BE2C (cell line): ENCODE measurements at regions not wholly inside any gene's neighbourhood (a gene's known extent, or its start where the extent isn't known, plus 50 kb on each side); places are given as distances from the start of the nearest gene placed in this dataset.

ENCODE experiments used
- DNase-seq: peaks from one replicate; pipeline ENCODE4 v3.0.0-alpha.2; 2020
- H3K27me3 ChIP-seq: fragments of 250-450 bp; sonication (Bioruptor Pico); 2 replicates; pipeline ENCODE4 v1.5.1; 2020; ENCODE audit warnings: mild to moderate bottlenecking
- H3K36me3 ChIP-seq: fragments of 250-450 bp; sonication (Bioruptor Pico); 2 replicates; pipeline ENCODE4 v1.5.1; 2020; ENCODE audit warnings: mild to moderate bottlenecking
- H3K4me1 ChIP-seq: fragments of 250-450 bp; sonication (Bioruptor Pico); 2 replicates; pipeline ENCODE4 v1.5.1; 2020
- H3K4me3 ChIP-seq: 2 replicates; pipeline ENCODE4 v1.5.1; 2011; ENCODE audit warnings: low read depth, low read length
- H3K9me3 ChIP-seq: fragments of 250-450 bp; sonication (Bioruptor Pico); 2 replicates; pipeline ENCODE4 v1.5.1; 2020
- TF ChIP-seq, protein P1 (sequence below): IDR thresholded peaks from 2 replicates; pipeline ENCODE4 v1.5.1; 2012; ENCODE audit warnings: mild to moderate bottlenecking, low read depth, low read length

DNA sequence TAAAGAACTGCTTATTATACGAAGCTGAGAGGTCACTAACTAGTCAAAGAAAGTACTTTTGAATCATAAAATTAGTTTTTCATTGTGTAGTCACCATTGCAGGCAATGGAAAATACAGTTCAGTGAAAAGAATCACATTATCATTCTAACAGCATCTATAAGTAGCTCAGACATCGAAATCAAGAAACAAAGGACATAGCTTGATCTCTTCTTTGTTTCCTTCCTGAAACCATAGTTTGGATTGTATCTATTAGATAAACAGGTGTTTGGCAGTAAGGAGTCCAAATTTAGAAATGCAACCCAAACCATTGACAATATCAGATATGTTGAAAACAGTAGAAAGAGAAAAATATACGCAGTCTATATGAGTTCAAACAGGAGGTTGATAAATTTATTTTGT is 697.3 kb downstream of the TFAP2A start:
- Histone ChIP-seq H3K36me3 (no peaks in the 10 kb centered on the region), H3K4me1 (no peaks in the 10 kb centered on the region), H3K9me3 (no peaks in the 10 kb centered on the region), H3K4me3 (no peak overlapping the region), H3K27me3 (no peaks in the 10 kb centered on the region)
- TF ChIP-seq, protein P1, sequence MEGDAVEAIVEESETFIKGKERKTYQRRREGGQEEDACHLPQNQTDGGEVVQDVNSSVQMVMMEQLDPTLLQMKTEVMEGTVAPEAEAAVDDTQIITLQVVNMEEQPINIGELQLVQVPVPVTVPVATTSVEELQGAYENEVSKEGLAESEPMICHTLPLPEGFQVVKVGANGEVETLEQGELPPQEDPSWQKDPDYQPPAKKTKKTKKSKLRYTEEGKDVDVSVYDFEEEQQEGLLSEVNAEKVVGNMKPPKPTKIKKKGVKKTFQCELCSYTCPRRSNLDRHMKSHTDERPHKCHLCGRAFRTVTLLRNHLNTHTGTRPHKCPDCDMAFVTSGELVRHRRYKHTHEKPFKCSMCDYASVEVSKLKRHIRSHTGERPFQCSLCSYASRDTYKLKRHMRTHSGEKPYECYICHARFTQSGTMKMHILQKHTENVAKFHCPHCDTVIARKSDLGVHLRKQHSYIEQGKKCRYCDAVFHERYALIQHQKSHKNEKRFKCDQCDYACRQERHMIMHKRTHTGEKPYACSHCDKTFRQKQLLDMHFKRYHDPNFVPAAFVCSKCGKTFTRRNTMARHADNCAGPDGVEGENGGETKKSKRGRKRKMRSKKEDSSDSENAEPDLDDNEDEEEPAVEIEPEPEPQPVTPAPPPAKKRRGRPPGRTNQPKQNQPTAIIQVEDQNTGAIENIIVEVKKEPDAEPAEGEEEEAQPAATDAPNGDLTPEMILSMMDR: no peak
- no peak for DNase-seq

DNA sequence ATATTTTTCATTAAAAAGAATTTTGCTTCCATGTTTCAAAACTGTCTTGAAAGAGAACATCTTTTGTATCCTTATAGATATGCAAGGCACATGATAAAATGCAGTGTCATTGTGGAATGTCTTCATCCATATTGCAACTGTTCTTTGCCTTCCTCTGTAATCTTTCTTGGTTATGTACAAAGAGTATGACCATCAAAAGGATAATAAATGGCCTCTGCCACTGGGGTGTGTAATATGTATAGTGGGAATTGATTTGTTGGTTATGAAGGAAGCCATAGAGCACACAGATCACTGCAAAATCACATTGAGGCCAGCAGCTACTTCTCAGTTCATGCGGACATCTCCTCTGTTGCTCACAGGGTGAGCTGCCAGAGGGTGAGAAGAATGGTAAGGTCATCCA is 703.5 kb downstream of the TFAP2A start:
- Histone ChIP-seq H3K27me3 (no peaks in the 10 kb centered on the region), H3K9me3 (no peaks in the 10 kb centered on the region), H3K4me1 (no peaks in the 10 kb centered on the region), H3K36me3 (no peaks in the 10 kb centered on the region), H3K4me3 (no peak overlapping the region)
- TF ChIP-seq, protein P1: no peak
- no peak for DNase-seq

DNA sequence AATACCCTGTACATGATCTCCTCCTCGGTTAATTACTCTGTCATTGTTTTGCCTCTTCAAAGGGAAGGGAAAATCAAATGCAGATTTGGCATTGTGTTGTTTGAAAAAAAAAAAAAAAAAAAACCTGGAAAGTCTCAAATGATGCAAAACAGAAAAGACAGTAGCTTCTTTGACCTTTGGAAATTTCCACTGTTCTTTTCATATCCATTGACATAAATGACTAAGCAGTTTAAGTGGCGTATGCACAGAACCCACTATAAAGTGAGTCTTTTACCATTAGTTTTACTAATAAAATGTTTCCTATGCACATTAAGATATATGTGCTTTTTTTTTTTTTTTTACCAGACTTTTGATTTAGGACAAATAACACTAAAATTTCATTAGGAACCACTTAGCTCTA is 704.3 kb downstream of the TFAP2A start:
- Histone ChIP-seq H3K4me1 (no peaks in the 10 kb centered on the region), H3K36me3 (no peaks in the 10 kb centered on the region), H3K9me3 (no peaks in the 10 kb centered on the region), H3K27me3 (no peaks in the 10 kb centered on the region), H3K4me3 (no peak overlapping the region)
- DNase-seq: no peak
- TF ChIP-seq, protein P1: no peak

DNA sequence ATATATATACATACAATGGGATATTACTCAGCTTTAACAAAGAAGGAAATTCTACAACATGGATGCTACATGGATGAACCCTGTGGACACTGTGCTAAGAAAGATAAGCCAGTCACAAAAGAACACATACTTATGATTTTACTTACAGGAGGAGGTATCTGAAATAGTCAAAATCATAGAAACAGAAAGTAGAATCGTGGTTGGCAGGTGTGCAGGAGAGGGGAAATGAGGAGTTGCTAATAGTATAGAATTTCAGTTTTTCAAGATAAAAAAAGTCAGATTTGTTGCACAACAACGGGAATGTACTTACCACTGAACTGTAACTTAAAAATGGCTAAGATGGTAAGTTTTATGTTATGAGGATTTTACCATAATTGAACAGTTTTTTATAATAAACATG is 706.3 kb downstream of the TFAP2A start:
- Histone ChIP-seq H3K36me3 (no peaks in the 10 kb centered on the region), H3K9me3 (no peaks in the 10 kb centered on the region), H3K4me3 (no peak overlapping the region), H3K27me3 (no peaks in the 10 kb centered on the region), H3K4me1 (no peaks in the 10 kb centered on the region)
- TF ChIP-seq, protein P1: no peak
- DNase-seq: no peak

DNA sequence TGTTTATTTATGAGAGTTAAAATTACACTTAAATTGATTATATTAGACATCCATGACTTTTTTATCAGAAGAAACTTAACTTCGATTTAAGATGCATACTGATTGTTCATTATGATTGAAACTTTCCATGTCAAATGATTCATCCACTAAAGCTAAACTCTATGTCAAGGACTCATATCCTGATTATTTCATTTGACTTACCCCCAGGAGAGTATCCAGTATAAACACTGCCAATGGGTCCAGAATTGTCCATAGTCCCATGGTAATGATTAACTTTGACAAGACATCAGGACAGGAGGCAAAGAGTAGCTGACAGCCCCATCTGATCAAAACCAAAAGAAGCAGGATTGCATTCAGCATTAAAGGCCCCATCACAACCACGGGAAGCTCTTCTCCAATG is 709.9 kb downstream of the TFAP2A start:
- no peaks in the 10 kb centered on the region for H3K27me3 ChIP-seq
- no peaks in the 10 kb centered on the region for H3K9me3 ChIP-seq
- H3K36me3 ChIP-seq: no peaks in the 10 kb centered on the region
- no peak for DNase-seq
- TF ChIP-seq, protein P1: no peak
- H3K4me1 ChIP-seq: no peaks in the 10 kb centered on the region
- no peak overlapping the region for H3K4me3 ChIP-seq

DNA sequence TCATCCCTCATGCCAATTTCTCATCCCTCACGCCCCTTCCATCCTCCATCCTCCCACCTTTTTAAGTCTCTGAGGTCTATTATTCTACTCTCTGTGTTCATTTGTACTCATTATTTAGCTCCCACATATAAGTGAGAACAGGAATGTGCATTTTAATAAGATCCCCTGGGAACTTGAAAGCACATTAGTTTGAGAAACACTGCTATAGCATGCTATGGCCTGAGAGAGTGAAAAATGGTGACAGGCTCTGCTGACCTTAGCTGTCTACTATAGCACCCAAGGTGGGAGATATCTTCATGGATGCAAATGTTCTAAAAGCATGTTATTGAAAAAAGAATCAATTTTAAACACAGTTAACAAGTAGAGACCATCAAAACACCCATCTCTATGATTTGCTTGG is 712.0 kb downstream of the TFAP2A start:
- Histone ChIP-seq H3K4me3 (no peak overlapping the region), H3K27me3 (no peaks in the 10 kb centered on the region), H3K9me3 (no peaks in the 10 kb centered on the region), H3K36me3 (no peaks in the 10 kb centered on the region), H3K4me1 (no peaks in the 10 kb centered on the region)
- DNase-seq: no peak
- TF ChIP-seq, protein P1: no peak
